Right atrium auricular region (tissue), 2 donors: ENCODE measurements at regions not wholly inside any gene's neighbourhood (a gene's known extent, or its start where the extent isn't known, plus 50 kb on each side); places are given as distances from the start of the nearest gene placed in this dataset.

Experiments
- DNase-seq: peaks from one replicate; pipeline ENCODE4 v3.0.0-alpha.2; 2019; ENCODE audit warnings: low spot score
- H3K27ac ChIP-seq, 2 donors: fragments of 200-600 bp; sonication (generic); 1 replicate in 1 of 2; 2 replicates in 1 of 2; pipeline ENCODE4 v1.5.1; 2016 to 2019
- H3K27me3 ChIP-seq, 2 donors: fragments of 200-600 bp; sonication (generic); one replicate each; pipeline versions ENCODE4 v1.5.1 to v1.6.0; 2017 to 2019
- H3K36me3 ChIP-seq: fragments of 200-600 bp; sonication (generic); one replicate; pipeline ENCODE4 v1.5.1; 2016
- H3K4me1 ChIP-seq, 2 donors: fragments of 200-600 bp; sonication (generic); one replicate each; pipeline versions ENCODE4 v1.5.1 to v1.6.0; 2017 to 2019
- H3K4me3 ChIP-seq, 2 donors: fragments of 200-600 bp; sonication (generic); 1 replicate in 1 of 2; 2 replicates in 1 of 2; pipeline ENCODE4 v1.5.1; 2017 to 2019; ENCODE audit warnings: mild to moderate bottlenecking in 1 of 2, moderate library complexity in 1 of 2
- H3K9me3 ChIP-seq, 2 donors: fragments of 200-600 bp; sonication (generic); one replicate each; pipeline ENCODE4 v1.5.1; 2019
- TF ChIP-seq, protein P1 (sequence below), 2 donors: fragments of 200-600 bp; sonication (generic); IDR thresholded peaks; one replicate each; pipeline ENCODE4 v1.5.1; 2019; ENCODE audit warnings: antibody characterized with exemption in 2 of 2

- Histone ChIP-seq H3K4me3 (no peak overlapping the region), H3K9me3 (no peaks in the 10 kb centered on the region), H3K4me1 (no peaks in the 10 kb centered on the region), H3K27me3 (no peaks in the 10 kb centered on the region), H3K27ac (no peak overlapping the region), H3K36me3 (no peaks in the 10 kb centered on the region)
- DNase-seq, result no peak
- TF ChIP-seq, protein P1, sequence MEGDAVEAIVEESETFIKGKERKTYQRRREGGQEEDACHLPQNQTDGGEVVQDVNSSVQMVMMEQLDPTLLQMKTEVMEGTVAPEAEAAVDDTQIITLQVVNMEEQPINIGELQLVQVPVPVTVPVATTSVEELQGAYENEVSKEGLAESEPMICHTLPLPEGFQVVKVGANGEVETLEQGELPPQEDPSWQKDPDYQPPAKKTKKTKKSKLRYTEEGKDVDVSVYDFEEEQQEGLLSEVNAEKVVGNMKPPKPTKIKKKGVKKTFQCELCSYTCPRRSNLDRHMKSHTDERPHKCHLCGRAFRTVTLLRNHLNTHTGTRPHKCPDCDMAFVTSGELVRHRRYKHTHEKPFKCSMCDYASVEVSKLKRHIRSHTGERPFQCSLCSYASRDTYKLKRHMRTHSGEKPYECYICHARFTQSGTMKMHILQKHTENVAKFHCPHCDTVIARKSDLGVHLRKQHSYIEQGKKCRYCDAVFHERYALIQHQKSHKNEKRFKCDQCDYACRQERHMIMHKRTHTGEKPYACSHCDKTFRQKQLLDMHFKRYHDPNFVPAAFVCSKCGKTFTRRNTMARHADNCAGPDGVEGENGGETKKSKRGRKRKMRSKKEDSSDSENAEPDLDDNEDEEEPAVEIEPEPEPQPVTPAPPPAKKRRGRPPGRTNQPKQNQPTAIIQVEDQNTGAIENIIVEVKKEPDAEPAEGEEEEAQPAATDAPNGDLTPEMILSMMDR (IDR thresholded peaks at IDR 0.05), result no peak
Measured at GRCh38 chr2:5315041-5315440, 377.1 kb upstream of the SOX11 start.

- TF ChIP-seq, protein P1 (IDR thresholded peaks at IDR 0.05), result no peak
- H3K27ac ChIP-seq, result no peak overlapping the region
- no peaks in the 10 kb centered on the region for H3K9me3 ChIP-seq
- H3K4me1 ChIP-seq, result no peaks in the 10 kb centered on the region
- no peak for DNase-seq
- H3K36me3 ChIP-seq, result no peaks in the 10 kb centered on the region
- H3K4me3 ChIP-seq, result no peak overlapping the region
- no peaks in the 10 kb centered on the region for H3K27me3 ChIP-seq
Measured at GRCh38 chr2:5315512-5315911, 376.7 kb upstream of the SOX11 start.

DNA sequence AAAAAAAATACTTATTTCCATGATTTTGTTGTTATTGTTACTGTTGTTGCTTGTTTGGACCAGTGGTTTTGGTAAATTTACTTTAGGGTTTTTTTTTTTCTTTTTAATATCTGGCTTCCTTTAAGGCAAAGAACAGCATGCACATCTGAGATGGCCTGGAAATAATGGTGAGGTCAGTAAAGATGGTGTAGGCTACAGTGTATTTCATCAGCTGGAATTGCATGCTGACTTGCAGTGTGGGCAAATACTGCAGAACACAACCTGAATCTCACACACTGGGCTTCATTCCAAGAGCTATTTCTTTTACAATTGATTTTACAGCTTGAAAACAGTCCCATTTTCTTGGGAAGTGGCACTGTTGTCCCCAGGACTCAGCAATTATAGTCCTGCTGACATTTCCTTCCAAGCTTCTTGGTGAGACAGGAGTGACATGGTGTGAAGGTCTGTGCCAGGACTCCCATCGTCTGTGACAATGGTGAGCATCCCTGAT is 376.1 kb upstream of the SOX11 start:
- Histone ChIP-seq H3K4me1 (no peaks in the 10 kb centered on the region), H3K36me3 (no peaks in the 10 kb centered on the region), H3K27ac (no peak overlapping the region), H3K9me3 (no peaks in the 10 kb centered on the region), H3K27me3 (no peaks in the 10 kb centered on the region), H3K4me3 (no peak overlapping the region)
- no peak for DNase-seq
- TF ChIP-seq, protein P1 (IDR thresholded peaks at IDR 0.05), result no peak

DNA sequence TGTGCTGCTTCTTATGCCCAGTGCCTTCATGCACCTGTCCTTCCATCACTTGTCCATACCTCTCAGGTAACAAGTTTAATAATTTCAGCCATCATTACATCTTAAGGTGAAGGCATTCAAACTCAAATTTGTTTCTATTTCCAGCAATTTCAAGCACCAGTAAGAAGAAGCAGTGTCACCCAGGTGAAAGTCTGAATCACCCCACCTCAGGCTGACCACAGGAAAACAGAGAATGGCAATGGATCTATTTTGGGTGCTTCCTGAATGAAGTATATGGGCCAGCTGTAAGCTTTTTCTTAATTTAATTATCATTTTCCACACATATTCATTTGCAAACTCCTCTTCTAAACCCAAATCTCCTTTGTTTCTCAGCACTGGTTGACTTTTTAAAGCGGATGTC is 372.7 kb upstream of the SOX11 start:
- no peak overlapping the region for H3K4me3 ChIP-seq
- H3K9me3 ChIP-seq, result no peaks in the 10 kb centered on the region
- H3K27me3 ChIP-seq, result no peaks in the 10 kb centered on the region
- no peak overlapping the region for H3K27ac ChIP-seq
- DNase-seq, result no peak
- H3K4me1 ChIP-seq, result no peaks in the 10 kb centered on the region
- TF ChIP-seq, protein P1 (IDR thresholded peaks at IDR 0.05), result no peak
- no peaks in the 10 kb centered on the region for H3K36me3 ChIP-seq

DNA sequence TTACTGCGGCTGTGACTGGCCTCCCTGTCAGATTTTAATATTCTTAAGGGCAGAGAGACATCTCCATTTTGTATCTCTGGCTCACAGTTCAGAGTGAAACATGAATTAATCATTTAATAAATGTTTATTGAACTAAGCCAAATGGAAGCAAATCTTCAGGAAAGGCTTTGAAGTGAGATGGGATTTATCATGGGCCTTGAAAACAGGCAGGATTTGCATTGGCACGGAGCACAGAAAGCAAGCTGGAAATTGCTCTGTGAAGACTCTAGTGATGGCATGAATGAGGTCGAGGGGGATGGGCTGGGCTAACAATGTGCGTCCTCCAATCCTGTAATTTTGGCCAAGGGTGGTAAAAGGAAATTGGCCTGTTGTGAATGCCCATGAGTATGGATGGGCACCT is 369.8 kb upstream of the SOX11 start:
- H3K9me3 ChIP-seq, result no peaks in the 10 kb centered on the region
- H3K27me3 ChIP-seq, result no peaks in the 10 kb centered on the region
- H3K36me3 ChIP-seq, result no peaks in the 10 kb centered on the region
- no peak overlapping the region for H3K27ac ChIP-seq
- TF ChIP-seq, protein P1 (IDR thresholded peaks at IDR 0.05), result no peak
- H3K4me3 ChIP-seq, result no peak overlapping the region
- no peak for DNase-seq
- no peaks in the 10 kb centered on the region for H3K4me1 ChIP-seq

- no peak for DNase-seq
- H3K4me1 ChIP-seq, result no peaks in the 10 kb centered on the region
- TF ChIP-seq, protein P1 (IDR thresholded peaks at IDR 0.05), result no peak
- H3K27me3 ChIP-seq, result no peaks in the 10 kb centered on the region
- H3K4me3 ChIP-seq, result no peak overlapping the region
- H3K36me3 ChIP-seq, result no peaks in the 10 kb centered on the region
- H3K9me3 ChIP-seq, result no peaks in the 10 kb centered on the region
- H3K27ac ChIP-seq, result no peak overlapping the region
Measured at GRCh38 chr2:5325523-5325922, 366.7 kb upstream of the SOX11 start.
